ENCODE measurements at regions not wholly inside any gene's neighbourhood (a gene's known extent, or its start where the extent isn't known, plus 50 kb on each side); places are given as distances from the start of the nearest gene placed in this dataset.

DNA sequence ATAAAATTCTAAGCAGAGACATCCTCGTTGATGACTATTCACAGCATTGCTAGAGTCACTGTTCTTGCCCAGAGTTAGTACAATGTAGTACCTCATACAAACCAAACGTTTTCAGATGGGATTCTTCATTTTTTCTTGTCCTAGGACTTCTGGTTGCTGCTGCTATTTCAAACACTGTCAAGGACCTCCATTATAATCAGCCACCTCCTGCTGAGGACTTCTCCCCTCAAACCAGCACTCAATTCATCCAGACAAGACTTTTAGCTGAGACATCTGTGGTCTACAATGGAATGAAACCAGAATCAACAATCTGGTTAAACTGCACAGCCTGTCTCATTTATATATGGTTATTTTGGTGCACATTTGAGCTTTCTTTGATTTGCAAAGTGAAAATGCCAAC lies 1008.8 kb downstream of the STPG2 start:
- TF ChIP-seq, protein P1, sequence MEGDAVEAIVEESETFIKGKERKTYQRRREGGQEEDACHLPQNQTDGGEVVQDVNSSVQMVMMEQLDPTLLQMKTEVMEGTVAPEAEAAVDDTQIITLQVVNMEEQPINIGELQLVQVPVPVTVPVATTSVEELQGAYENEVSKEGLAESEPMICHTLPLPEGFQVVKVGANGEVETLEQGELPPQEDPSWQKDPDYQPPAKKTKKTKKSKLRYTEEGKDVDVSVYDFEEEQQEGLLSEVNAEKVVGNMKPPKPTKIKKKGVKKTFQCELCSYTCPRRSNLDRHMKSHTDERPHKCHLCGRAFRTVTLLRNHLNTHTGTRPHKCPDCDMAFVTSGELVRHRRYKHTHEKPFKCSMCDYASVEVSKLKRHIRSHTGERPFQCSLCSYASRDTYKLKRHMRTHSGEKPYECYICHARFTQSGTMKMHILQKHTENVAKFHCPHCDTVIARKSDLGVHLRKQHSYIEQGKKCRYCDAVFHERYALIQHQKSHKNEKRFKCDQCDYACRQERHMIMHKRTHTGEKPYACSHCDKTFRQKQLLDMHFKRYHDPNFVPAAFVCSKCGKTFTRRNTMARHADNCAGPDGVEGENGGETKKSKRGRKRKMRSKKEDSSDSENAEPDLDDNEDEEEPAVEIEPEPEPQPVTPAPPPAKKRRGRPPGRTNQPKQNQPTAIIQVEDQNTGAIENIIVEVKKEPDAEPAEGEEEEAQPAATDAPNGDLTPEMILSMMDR (conservative IDR thresholded peaks at IDR 0.05) = no peak
- TF ChIP-seq ZFX (IDR thresholded peaks at IDR 0.05) = no peak
